IMR-90 (cell line): ENCODE measurements at regions not wholly inside any gene's neighbourhood (a gene's known extent, or its start where the extent isn't known, plus 50 kb on each side); places are given as distances from the start of the nearest gene placed in this dataset.

Experiments used
- ATAC-seq: fragments of 200-7000 bp; cut with Tn5 transposase; 2 replicates; pipeline ENCODE4 v1.9.1; 2020; ENCODE audit warnings: low read depth, mild to moderate bottlenecking, moderate library complexity
- BruUV-seq: library from RNA; stranded (reverse); fragments of 400-500 nt; replicated peaks from 2 replicates; lab custom pipeline; 2021; lab: Mats Ljungman, UMichigan
- CTCF ChIA-PET: fragments of 300-600 bp; formaldehyde crosslinking; extraction: SDS; loops from one replicate; lab custom pipeline; 2021; ENCODE audit warnings: antibody characterized with exemption; lab: Yijun Ruan, JAX
- POLR2A ChIA-PET: fragments of 300-600 bp; sonication (Branson Sonifier 250); formaldehyde crosslinking; loops from one replicate; lab custom pipeline; 2022; ENCODE audit warnings: antibody characterized with exemption; ENCODE audit not compliant: unreplicated experiment; lab: Charles Lee
- DNase-seq: peaks from one replicate; pipeline ENCODE4 v3.0.0; 2013
- H2AFZ ChIP-seq: replicated peaks from 2 replicates; pipeline ENCODE3; 2013; ENCODE audit warnings: low read length, mild to moderate bottlenecking; ENCODE audit not compliant: poor library complexity
- H2AK5ac ChIP-seq: 2 replicates; pipeline ENCODE4 v1.6.1; 2013; ENCODE audit warnings: low read depth, low read length, inconsistent platforms
- H2AK9ac ChIP-seq: replicated peaks from 2 replicates; pipeline ENCODE3; 2013; ENCODE audit warnings: mild to moderate bottlenecking, low read depth, low read length, moderate library complexity; ENCODE audit not compliant: poor library complexity
- H2BK120ac ChIP-seq: 2 replicates; pipeline ENCODE4 v1.6.1; 2013; ENCODE audit warnings: low read depth, low read length, inconsistent platforms
- H2BK15ac ChIP-seq: 3 replicates; pipeline ENCODE4 v1.6.1; 2013; ENCODE audit warnings: low read depth, low read length, inconsistent platforms
- H2BK20ac ChIP-seq: 2 replicates; pipeline ENCODE4 v1.6.1; 2013; ENCODE audit warnings: low read depth, mild to moderate bottlenecking, inconsistent platforms, low read length, moderate library complexity
- H2BK5ac ChIP-seq: 2 replicates; pipeline ENCODE4 v1.6.1; 2013; ENCODE audit warnings: mild to moderate bottlenecking, low read depth, low read length, inconsistent platforms; ENCODE audit not compliant: poor library complexity, severe bottlenecking
- H3K14ac ChIP-seq: replicated peaks from 2 replicates; pipeline ENCODE4 v1.6.1; 2013; ENCODE audit warnings: low read depth, low read length, inconsistent platforms
- H3K18ac ChIP-seq: 2 replicates; pipeline ENCODE4 v1.6.1; 2013; ENCODE audit warnings: low read depth, low read length, control low read depth
- H3K23ac ChIP-seq: 2 replicates; pipeline ENCODE4 v1.6.1; 2013; ENCODE audit warnings: low read depth, low read length, inconsistent platforms
- H3K27ac ChIP-seq: 2 replicates; pipeline ENCODE4 v1.5.1; 2013; ENCODE audit warnings: mild to moderate bottlenecking, control low read depth, low read length; ENCODE audit not compliant: insufficient read depth
- H3K27me3 ChIP-seq: 2 replicates; pipeline ENCODE4 v1.6.1; 2013; ENCODE audit warnings: low read length; ENCODE audit not compliant: control insufficient read depth, insufficient read depth
- H3K36me3 ChIP-seq: 2 replicates; pipeline ENCODE4 v1.6.1; 2013; ENCODE audit warnings: low read length, mixed read lengths; ENCODE audit not compliant: control insufficient read depth, insufficient read depth
- H3K4ac ChIP-seq: 2 replicates; pipeline ENCODE4 v1.6.1; 2013; ENCODE audit warnings: low read depth, low read length, inconsistent platforms
- H3K4me1 ChIP-seq: 2 replicates; pipeline ENCODE4 v1.6.1; 2013; ENCODE audit warnings: low read length, mixed read lengths; ENCODE audit not compliant: control insufficient read depth, insufficient read depth
- H3K4me2 ChIP-seq: 2 replicates; pipeline ENCODE4 v1.6.1; 2013; ENCODE audit warnings: low read depth, mild to moderate bottlenecking, control low read depth, low read length, moderate library complexity
- H3K4me3 ChIP-seq: 2 replicates; pipeline ENCODE4 v1.5.1; 2013; ENCODE audit warnings: low read depth, mild to moderate bottlenecking, control low read depth, low read length, moderate library complexity; ENCODE audit not compliant: insufficient read depth
- H3K56ac ChIP-seq: 2 replicates; pipeline ENCODE4 v1.6.1; 2013; ENCODE audit warnings: low read length, inconsistent platforms; ENCODE audit not compliant: insufficient read depth; ENCODE audit errors: extremely low read depth
- H3K79me1 ChIP-seq, 2 experiments: 2 replicates each; pipeline ENCODE4 v1.6.1; 2013; ENCODE audit warnings: low read length in 2 of 2, inconsistent platforms in 1 of 2, low read depth in 1 of 2
- H3K9ac ChIP-seq: 2 replicates; pipeline ENCODE4 v1.6.1; 2013; ENCODE audit warnings: low read depth, low read length, control low read depth
- H3K9me1 ChIP-seq: 2 replicates; pipeline ENCODE4 v1.6.1; 2013; ENCODE audit warnings: low read length, inconsistent platforms; ENCODE audit not compliant: insufficient read depth
- H3K9me3 ChIP-seq: 2 replicates; pipeline ENCODE4 v1.6.1; 2013; ENCODE audit warnings: low read length; ENCODE audit not compliant: control insufficient read depth, insufficient read depth
- H4K20me1 ChIP-seq: 2 replicates; pipeline ENCODE4 v1.6.1; 2013; ENCODE audit warnings: low read length, inconsistent platforms; ENCODE audit not compliant: insufficient read depth
- H4K5ac ChIP-seq: 2 replicates; pipeline ENCODE4 v1.6.1; 2013; ENCODE audit warnings: mild to moderate bottlenecking, low read depth, low read length, control low read depth
- H4K8ac ChIP-seq, 2 experiments: 2 replicates each; pipeline ENCODE4 v1.6.1; 2013; ENCODE audit warnings: low read depth in 2 of 2, low read length in 2 of 2, control low read depth in 1 of 2, inconsistent platforms in 1 of 2
- H4K91ac ChIP-seq: 2 replicates; pipeline ENCODE4 v1.6.1; 2013; ENCODE audit warnings: low read depth, low read length, inconsistent platforms; ENCODE audit not compliant: insufficient read depth
- BHLHE40 ChIP-seq: fragments of 150-350 bp; IDR thresholded peaks from 2 replicates; pipeline ENCODE4 v1.6.1; 2016; ENCODE audit warnings: mild to moderate bottlenecking, low read depth, low read length
- CEBPB ChIP-seq: IDR thresholded peaks from 2 replicates; pipeline ENCODE4 v1.6.1; 2012; ENCODE audit warnings: low read depth, low read length, improper control_type of control experiment
- ELK1 ChIP-seq: fragments of 150-350 bp; IDR thresholded peaks from 2 replicates; pipeline ENCODE4 v1.6.1; 2016; ENCODE audit warnings: low read depth, mild to moderate bottlenecking, low read length, moderate library complexity, borderline replicate concordance
- MAFK ChIP-seq: IDR thresholded peaks from 2 replicates; pipeline ENCODE4 v1.6.1; 2012; ENCODE audit warnings: low read depth, low read length, improper control_type of control experiment
- MAZ ChIP-seq: IDR thresholded peaks from 2 replicates; pipeline ENCODE4 v1.6.1; 2012; ENCODE audit warnings: low read depth, mild to moderate bottlenecking, low read length, improper control_type of control experiment, moderate library complexity, borderline replicate concordance
- NFE2L2 ChIP-seq: fragments of 150-350 bp; IDR thresholded peaks from 2 replicates; pipeline ENCODE4 v1.6.1; 2016; ENCODE audit warnings: low read depth, mild to moderate bottlenecking, low read length
- POLR2A ChIP-seq: IDR thresholded peaks from 2 replicates; pipeline ENCODE4 v1.6.1; 2012; ENCODE audit warnings: mild to moderate bottlenecking, low read depth, low read length
- RAD21 ChIP-seq: IDR thresholded peaks from 2 replicates; pipeline ENCODE4 v1.6.1; 2012; ENCODE audit warnings: low read length, improper control_type of control experiment
- RCOR1 ChIP-seq: IDR thresholded peaks from 2 replicates; pipeline ENCODE4 v1.6.1; 2012; ENCODE audit warnings: mild to moderate bottlenecking, low read length, improper control_type of control experiment; ENCODE audit not compliant: insufficient replicate concordance
- RFX5 ChIP-seq: IDR thresholded peaks from 2 replicates; pipeline ENCODE4 v1.8.0; 2012; ENCODE audit warnings: low read depth, mild to moderate bottlenecking, low read length, moderate library complexity
- SMC3 ChIP-seq: fragments of 150-350 bp; IDR thresholded peaks from 2 replicates; pipeline ENCODE4 v1.6.1; 2016; ENCODE audit warnings: low read depth, mild to moderate bottlenecking, antibody characterized with exemption, low read length, moderate library complexity
- WGBS, 2 experiments: methylation state at CpG; one replicate each; pipeline versions ENCODE4 v1.1.5 to v1.1.7; 2013; ENCODE audit warnings: missing lambda C conversion rate in 2 of 2; ENCODE audit not compliant: insufficient read length in 1 of 2; ENCODE audit errors: extremely low coverage in 2 of 2; 5-methylcytosine and 5-hydroxymethylcytosine counted together
- dilution Hi-C: fragments of 300-500 bp; cut with HindIII; formaldehyde crosslinking; loops from one replicate; pipeline ENCODE4 v1.14.3; 2018; ENCODE audit warnings: low sequenced_read_pairs; ENCODE audit not compliant: unreplicated experiment
- in situ Hi-C: fragments of 300-500 bp; cut with MboI; formaldehyde crosslinking; loops from 3 replicates; pipeline ENCODE4 v1.14.3; 2019; ENCODE audit warnings: low sequenced_read_pairs, inconsistent platforms, mixed read lengths
- intact Hi-C: fragments of 100-400 bp; cut with micrococcal nuclease; formaldehyde crosslinking; loops from 2 replicates; pipeline ENCODE4 v1.10.0; 2022
- TF ChIP-seq, protein P1 (sequence below): conservative IDR thresholded peaks from 2 replicates; pipeline ENCODE4 v1.5.1; 2012; ENCODE audit warnings: mild to moderate bottlenecking, low read depth, low read length, improper control_type of control experiment

DNA sequence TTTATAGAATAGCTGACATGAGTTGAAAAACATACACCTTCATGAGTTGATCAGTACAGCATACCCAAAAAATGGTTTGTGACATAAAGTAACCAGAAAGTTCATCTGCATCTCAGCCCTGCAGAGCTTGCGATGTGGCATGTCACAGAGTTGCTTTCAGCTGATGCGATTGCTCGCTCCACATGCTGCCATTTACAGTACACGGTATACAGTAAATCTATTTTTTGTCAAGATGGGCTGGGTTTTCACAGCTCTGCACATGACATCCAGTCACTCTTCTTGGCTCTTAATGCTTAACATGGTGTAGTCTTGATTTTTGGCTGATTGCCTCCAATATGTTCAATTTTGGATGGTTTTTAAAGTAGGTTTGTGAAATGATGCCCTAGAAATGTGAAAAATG, 811.9 kb downstream of the SATB2 start:
- H2AFZ ChIP-seq, result no peak overlapping the region
- no peaks in the 10 kb centered on the region for H4K20me1 ChIP-seq
- H3K56ac ChIP-seq, result no peak overlapping the region
- H3K14ac ChIP-seq, result no peak overlapping the region
- no peak overlapping the region for H2BK15ac ChIP-seq
- no peak overlapping the region for H4K91ac ChIP-seq
- CTCF ChIA-PET, result no interaction called here
- no peak overlapping the region for H3K9ac ChIP-seq
- H4K5ac ChIP-seq, result no peak overlapping the region
- no peak overlapping the region for H3K4ac ChIP-seq
- H3K27ac ChIP-seq, result no peak overlapping the region
- ATAC-seq (no peak), DNase-seq (no peak)
- H3K4me1 ChIP-seq, result no peaks in the 10 kb centered on the region
- intact Hi-C loops, result no loop called here
- no peak overlapping the region for H3K4me3 ChIP-seq
- no peak overlapping the region for H3K18ac ChIP-seq
- H2BK20ac ChIP-seq, result no peak overlapping the region
- H3K4me2 ChIP-seq, result no peak overlapping the region
- H3K9me1 ChIP-seq, result no peaks in the 10 kb centered on the region
- H3K36me3 ChIP-seq, result no peaks in the 10 kb centered on the region
- TF ChIP-seq SMC3 (no peak), ELK1 (no peak), CEBPB (no peak), MAZ (no peak), RCOR1 (no peak), RAD21 (no peak), BHLHE40 (no peak), RFX5 (no peak), NFE2L2 (no peak), POLR2A (no peak), MAFK (no peak)
- TF ChIP-seq, protein P1, sequence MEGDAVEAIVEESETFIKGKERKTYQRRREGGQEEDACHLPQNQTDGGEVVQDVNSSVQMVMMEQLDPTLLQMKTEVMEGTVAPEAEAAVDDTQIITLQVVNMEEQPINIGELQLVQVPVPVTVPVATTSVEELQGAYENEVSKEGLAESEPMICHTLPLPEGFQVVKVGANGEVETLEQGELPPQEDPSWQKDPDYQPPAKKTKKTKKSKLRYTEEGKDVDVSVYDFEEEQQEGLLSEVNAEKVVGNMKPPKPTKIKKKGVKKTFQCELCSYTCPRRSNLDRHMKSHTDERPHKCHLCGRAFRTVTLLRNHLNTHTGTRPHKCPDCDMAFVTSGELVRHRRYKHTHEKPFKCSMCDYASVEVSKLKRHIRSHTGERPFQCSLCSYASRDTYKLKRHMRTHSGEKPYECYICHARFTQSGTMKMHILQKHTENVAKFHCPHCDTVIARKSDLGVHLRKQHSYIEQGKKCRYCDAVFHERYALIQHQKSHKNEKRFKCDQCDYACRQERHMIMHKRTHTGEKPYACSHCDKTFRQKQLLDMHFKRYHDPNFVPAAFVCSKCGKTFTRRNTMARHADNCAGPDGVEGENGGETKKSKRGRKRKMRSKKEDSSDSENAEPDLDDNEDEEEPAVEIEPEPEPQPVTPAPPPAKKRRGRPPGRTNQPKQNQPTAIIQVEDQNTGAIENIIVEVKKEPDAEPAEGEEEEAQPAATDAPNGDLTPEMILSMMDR, result no peak
- POLR2A ChIA-PET, result no interaction called here
- no peaks in the 10 kb centered on the region for H3K27me3 ChIP-seq
- WGBS, 2 experiments, result 100% methylated on average over 1 of the region's 4 CpGs; no CpG with 5 or more reads in 1 of the 2 experiments
- dilution Hi-C loops, result no loop called here
- H3K9me3 ChIP-seq, result no peaks in the 10 kb centered on the region
- no peak overlapping the region for H2AK9ac ChIP-seq
- H2AK5ac ChIP-seq, result no peak overlapping the region
- in situ Hi-C loops, result no loop called here
- no peak overlapping the region for H3K23ac ChIP-seq
- H4K8ac ChIP-seq, result no peak overlapping the region
- no peaks in the 10 kb centered on the region for H3K79me1 ChIP-seq
- BruUV-seq, result no TSS peak
- no peak overlapping the region for H2BK120ac ChIP-seq
- H2BK5ac ChIP-seq, result no peak overlapping the region
